Ovary (tissue), 3 donors: ENCODE measurements at regions not wholly inside any gene's neighbourhood (a gene's known extent, or its start where the extent isn't known, plus 50 kb on each side); places are given as distances from the start of the nearest gene placed in this dataset.
"Not testable (repeated sequence)": the region's sequence is repeated elsewhere in the genome, so short reads cannot be mapped to it uniquely, and the experiment has no call there.

ENCODE experiments used
- EP300 ChIP-seq: sonication (generic); formaldehyde crosslinking; IDR thresholded peaks from one replicate; pipeline ENCODE4 v1.6.1; 2017; ENCODE audit warnings: antibody characterized with exemption
- POLR2A ChIP-seq: fragments of 450-650 bp; IDR thresholded peaks from one replicate; pipeline ENCODE4 v1.6.1; 2017; ENCODE audit warnings: antibody characterized with exemption, mild to moderate bottlenecking, moderate library complexity
- TF ChIP-seq, protein P1 (sequence below), 3 donors: fragments of 450-650 bp in 2 of 3; fragments of 200-600 bp in 1 of 3; IDR thresholded peaks; one replicate each; pipeline versions ENCODE4 v1.5.1 to v1.8.0; 2016 to 2022; ENCODE audit warnings: antibody characterized with exemption in 3 of 3, mild to moderate bottlenecking in 1 of 3
- donor health status: DM: no; HTN: no; CAD: no.

DNA sequence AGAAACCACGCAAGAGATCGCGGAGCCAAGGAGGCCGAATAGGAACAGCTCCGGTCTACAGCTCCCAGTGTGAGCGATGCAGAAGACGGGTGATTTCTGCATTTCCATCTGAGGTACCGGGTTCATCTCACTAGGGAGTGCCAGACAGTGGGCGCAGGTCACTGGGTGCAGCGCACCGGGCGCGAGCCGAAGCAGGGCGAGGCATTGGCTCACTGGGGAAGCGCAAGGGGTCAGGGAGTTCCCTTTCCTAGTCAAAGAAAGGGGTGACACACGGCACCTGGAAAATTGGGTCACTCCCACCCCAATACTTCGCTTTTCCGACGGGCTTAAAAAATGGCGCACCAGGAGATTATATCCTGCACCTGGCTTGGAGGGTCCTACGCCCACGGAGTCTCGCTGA lies 94.9 kb upstream of the NEK3 start:
- not testable (repeated sequence) for TF ChIP-seq POLR2A, EP300
- TF ChIP-seq, protein P1, sequence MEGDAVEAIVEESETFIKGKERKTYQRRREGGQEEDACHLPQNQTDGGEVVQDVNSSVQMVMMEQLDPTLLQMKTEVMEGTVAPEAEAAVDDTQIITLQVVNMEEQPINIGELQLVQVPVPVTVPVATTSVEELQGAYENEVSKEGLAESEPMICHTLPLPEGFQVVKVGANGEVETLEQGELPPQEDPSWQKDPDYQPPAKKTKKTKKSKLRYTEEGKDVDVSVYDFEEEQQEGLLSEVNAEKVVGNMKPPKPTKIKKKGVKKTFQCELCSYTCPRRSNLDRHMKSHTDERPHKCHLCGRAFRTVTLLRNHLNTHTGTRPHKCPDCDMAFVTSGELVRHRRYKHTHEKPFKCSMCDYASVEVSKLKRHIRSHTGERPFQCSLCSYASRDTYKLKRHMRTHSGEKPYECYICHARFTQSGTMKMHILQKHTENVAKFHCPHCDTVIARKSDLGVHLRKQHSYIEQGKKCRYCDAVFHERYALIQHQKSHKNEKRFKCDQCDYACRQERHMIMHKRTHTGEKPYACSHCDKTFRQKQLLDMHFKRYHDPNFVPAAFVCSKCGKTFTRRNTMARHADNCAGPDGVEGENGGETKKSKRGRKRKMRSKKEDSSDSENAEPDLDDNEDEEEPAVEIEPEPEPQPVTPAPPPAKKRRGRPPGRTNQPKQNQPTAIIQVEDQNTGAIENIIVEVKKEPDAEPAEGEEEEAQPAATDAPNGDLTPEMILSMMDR (IDR thresholded peaks at IDR 0.05) = not testable (repeated sequence)
